ENCODE measurements at regions not wholly inside any gene's neighbourhood (a gene's known extent, or its start where the extent isn't known, plus 50 kb on each side); places are given as distances from the start of the nearest gene placed in this dataset.
"Not testable (repeated sequence)": the region's sequence is repeated elsewhere in the genome, so short reads cannot be mapped to it uniquely, and the experiment has no call there.

GRCh38 chr13:78540058-78540457 lies 63.3 kb downstream of the POU4F1 start:
- no peak for DNase-seq (ENCODE audit: low read depth)

- DNase-seq (ENCODE audit: low read depth) = not testable (repeated sequence)
These were observed 77.3 kb downstream of the POU4F1 start for GRCh38 chr13:78526044-78526443.

GRCh38 chr13:78524936-78525335 lies 78.4 kb downstream of the POU4F1 start:
- DNase-seq (ENCODE audit: low read depth) = no peak

GRCh38 chr13:78521091-78521490 lies 82.3 kb downstream of the POU4F1 start:
- DNase-seq (ENCODE audit: low read depth) = no peak

- no peak for DNase-seq (ENCODE audit: low read depth)
These were observed 82.9 kb downstream of the POU4F1 start for GRCh38 chr13:78520425-78520824.

- DNase-seq (ENCODE audit: low read depth) = not testable (repeated sequence)
These were observed 84.9 kb downstream of the POU4F1 start for GRCh38 chr13:78518482-78518881.

GRCh38 chr13:78499802-78500201 lies 103.5 kb downstream of the POU4F1 start:
- DNase-seq (ENCODE audit: low read depth) = no peak

- no peak for DNase-seq (ENCODE audit: low read depth)
These were observed 105.5 kb downstream of the POU4F1 start for GRCh38 chr13:78497702-78498355.

GRCh38 chr13:78491978-78492377 lies 111.4 kb downstream of the POU4F1 start:
- DNase-seq (ENCODE audit: low read depth) = no peak

GRCh38 chr13:78490225-78490624 lies 113.1 kb downstream of the POU4F1 start:
- not testable (repeated sequence) for DNase-seq (ENCODE audit: low read depth)

- no peak for DNase-seq (ENCODE audit: low read depth)
These were observed 115.6 kb downstream of the POU4F1 start for GRCh38 chr13:78487707-78488106.

GRCh38 chr13:78485803-78486202 lies 117.5 kb downstream of the POU4F1 start:
- DNase-seq (ENCODE audit: low read depth) = no peak

- no peak for DNase-seq (ENCODE audit: low read depth)
These were observed 125.2 kb downstream of the POU4F1 start for GRCh38 chr13:78478183-78478582.

GRCh38 chr13:78476910-78477309 lies 126.4 kb downstream of the POU4F1 start:
- no peak for DNase-seq (ENCODE audit: low read depth)

- no peak for DNase-seq (ENCODE audit: low read depth)
These were observed 134.7 kb downstream of the POU4F1 start for GRCh38 chr13:78468621-78469020.

- no peak for DNase-seq (ENCODE audit: low read depth)
These were observed 138.1 kb downstream of the POU4F1 start for GRCh38 chr13:78465250-78465649.

GRCh38 chr13:78460176-78460575 lies 143.2 kb downstream of the POU4F1 start:
- peak; percentile 14 for DNase-seq (ENCODE audit: low read depth)

- DNase-seq (ENCODE audit: low read depth) = no peak
These were observed 159.5 kb downstream of the POU4F1 start for GRCh38 chr13:78443839-78444238.

- no peak for DNase-seq (ENCODE audit: low read depth)
These were observed 165.6 kb downstream of the POU4F1 start for GRCh38 chr13:78437781-78438180.

- no peak for DNase-seq (ENCODE audit: low read depth)
These were observed 167.0 kb downstream of the POU4F1 start for GRCh38 chr13:78436311-78436710.

- DNase-seq (ENCODE audit: low read depth) = no peak
These were observed 172.0 kb downstream of the POU4F1 start for GRCh38 chr13:78431328-78431727.

- no peak for DNase-seq (ENCODE audit: low read depth)
These were observed 172.5 kb downstream of the POU4F1 start for GRCh38 chr13:78430811-78431210.

- no peak for DNase-seq (ENCODE audit: low read depth)
These were observed 173.1 kb downstream of the POU4F1 start for GRCh38 chr13:78430166-78430791.

- no peak for DNase-seq (ENCODE audit: low read depth)
These were observed 174.7 kb downstream of the POU4F1 start for GRCh38 chr13:78428646-78429045.

All from HS-5 (cell line).